ENCODE measurements at regions not wholly inside any gene's neighbourhood (a gene's known extent, or its start where the extent isn't known, plus 50 kb on each side); places are given as distances from the start of the nearest gene placed in this dataset.

DNA sequence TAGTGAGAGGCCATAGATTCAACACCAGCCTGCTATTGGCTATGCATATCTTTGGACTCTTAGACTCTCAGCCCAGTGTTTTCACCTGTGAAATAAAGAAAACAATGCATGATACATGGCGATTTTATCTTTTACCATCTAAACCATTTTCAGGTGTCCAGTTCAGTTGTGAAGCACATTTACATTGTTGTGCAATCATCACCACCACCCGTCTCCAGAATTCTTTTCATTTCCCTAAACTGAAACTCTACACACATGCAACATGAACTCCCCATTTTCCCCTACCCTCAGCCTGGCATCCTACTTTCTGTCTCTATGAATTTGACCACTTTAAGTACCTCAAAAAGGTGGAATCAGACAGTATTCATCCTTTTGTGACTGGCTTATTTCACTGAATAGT, 420.6 kb downstream of the MED10 start:
- Histone ChIP-seq H3K79me2 (ENCODE audit: insufficient read depth, low read length) (no peaks in the 10 kb centered on the region), H3K9ac (ENCODE audit: low read length) (no peak overlapping the region), H3K36me3 (ENCODE audit: insufficient read depth, low read length) (no peaks in the 10 kb centered on the region; the same call in 1 of the 2 replicates), H3K4me1 (ENCODE audit: insufficient read depth, low read length, severe bottlenecking) (no peaks in the 10 kb centered on the region), H3K9me3 (ENCODE audit: low read length) (0 out of 2 replicates have a peak, but pooled peaks cover 2% of the 10 kb centered on the region), H3K27me3 (ENCODE audit: insufficient read depth, low read length) (no peaks in the 10 kb centered on the region; the same call in 1 of the 2 replicates), H2AFZ (ENCODE audit: low read length) (no peak overlapping the region), H3K27ac (ENCODE audit: low read depth, low read length, poor library complexity, severe bottlenecking) (no peak overlapping the region), H4K20me1 (ENCODE audit: insufficient read depth, low read length) (no peaks in the 10 kb centered on the region), H3K4me3 (ENCODE audit: low read depth, low read length, poor library complexity, severe bottlenecking) (no peak overlapping the region), H3K9me2 (ENCODE audit: low read depth, low read length) (no peaks in the 10 kb centered on the region), H3F3A (ENCODE audit: insufficient read depth, low read length) (no peaks in the 10 kb centered on the region), H3K4me2 (ENCODE audit: low read length) (no peak overlapping the region)
- TF ChIP-seq EZH2 (IDR thresholded peaks at IDR 0.05; ENCODE audit: borderline replicate concordance, low read length) = no peak
- TF ChIP-seq, protein P1, sequence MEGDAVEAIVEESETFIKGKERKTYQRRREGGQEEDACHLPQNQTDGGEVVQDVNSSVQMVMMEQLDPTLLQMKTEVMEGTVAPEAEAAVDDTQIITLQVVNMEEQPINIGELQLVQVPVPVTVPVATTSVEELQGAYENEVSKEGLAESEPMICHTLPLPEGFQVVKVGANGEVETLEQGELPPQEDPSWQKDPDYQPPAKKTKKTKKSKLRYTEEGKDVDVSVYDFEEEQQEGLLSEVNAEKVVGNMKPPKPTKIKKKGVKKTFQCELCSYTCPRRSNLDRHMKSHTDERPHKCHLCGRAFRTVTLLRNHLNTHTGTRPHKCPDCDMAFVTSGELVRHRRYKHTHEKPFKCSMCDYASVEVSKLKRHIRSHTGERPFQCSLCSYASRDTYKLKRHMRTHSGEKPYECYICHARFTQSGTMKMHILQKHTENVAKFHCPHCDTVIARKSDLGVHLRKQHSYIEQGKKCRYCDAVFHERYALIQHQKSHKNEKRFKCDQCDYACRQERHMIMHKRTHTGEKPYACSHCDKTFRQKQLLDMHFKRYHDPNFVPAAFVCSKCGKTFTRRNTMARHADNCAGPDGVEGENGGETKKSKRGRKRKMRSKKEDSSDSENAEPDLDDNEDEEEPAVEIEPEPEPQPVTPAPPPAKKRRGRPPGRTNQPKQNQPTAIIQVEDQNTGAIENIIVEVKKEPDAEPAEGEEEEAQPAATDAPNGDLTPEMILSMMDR (IDR thresholded peaks at IDR 0.05; ENCODE audit: low read length) = no peak

DNA sequence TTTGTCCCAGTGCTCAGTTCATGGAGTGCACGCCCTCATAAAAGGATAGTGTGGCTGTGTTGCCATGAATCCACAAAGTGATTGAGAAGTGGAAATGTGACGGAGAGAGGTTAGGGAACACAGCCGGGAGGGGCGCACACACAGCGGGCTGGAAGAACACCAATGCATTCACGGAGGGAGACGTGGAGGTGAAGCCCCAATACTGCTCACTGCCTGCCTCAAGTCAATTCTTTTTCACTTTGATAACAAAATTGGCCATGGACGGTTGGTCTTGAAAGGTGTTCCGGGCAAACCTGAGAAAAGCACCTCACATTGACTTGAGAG, 424.1 kb downstream of the MED10 start:
- H3K4me3 ChIP-seq (ENCODE audit: low read depth, low read length, poor library complexity, severe bottlenecking) = no peak overlapping the region
- no peaks in the 10 kb centered on the region; the same call in 1 of the 2 replicates for H3K27me3 ChIP-seq (ENCODE audit: insufficient read depth, low read length)
- 0 out of 2 replicates have a peak, but pooled peaks cover 2% of the 10 kb centered on the region for H3K9me3 ChIP-seq (ENCODE audit: low read length)
- no peaks in the 10 kb centered on the region for H3F3A ChIP-seq (ENCODE audit: insufficient read depth, low read length)
- no peak overlapping the region for H3K9ac ChIP-seq (ENCODE audit: low read length)
- H3K9me2 ChIP-seq (ENCODE audit: low read depth, low read length) = no peaks in the 10 kb centered on the region
- no peaks in the 10 kb centered on the region for H3K79me2 ChIP-seq (ENCODE audit: insufficient read depth, low read length)
- H3K4me1 ChIP-seq (ENCODE audit: insufficient read depth, low read length, severe bottlenecking) = no peaks in the 10 kb centered on the region
- no peak overlapping the region for H3K27ac ChIP-seq (ENCODE audit: low read depth, low read length, poor library complexity, severe bottlenecking)
- H3K36me3 ChIP-seq (ENCODE audit: insufficient read depth, low read length) = no peaks in the 10 kb centered on the region; the same call in 1 of the 2 replicates
- H2AFZ ChIP-seq (ENCODE audit: low read length) = no peak overlapping the region
- TF ChIP-seq, protein P1 (IDR thresholded peaks at IDR 0.05; ENCODE audit: low read length) = no peak
- TF ChIP-seq EZH2 (IDR thresholded peaks at IDR 0.05; ENCODE audit: borderline replicate concordance, low read length) = no peak
- no peaks in the 10 kb centered on the region for H4K20me1 ChIP-seq (ENCODE audit: insufficient read depth, low read length)
- H3K4me2 ChIP-seq (ENCODE audit: low read length) = no peak overlapping the region

DNA sequence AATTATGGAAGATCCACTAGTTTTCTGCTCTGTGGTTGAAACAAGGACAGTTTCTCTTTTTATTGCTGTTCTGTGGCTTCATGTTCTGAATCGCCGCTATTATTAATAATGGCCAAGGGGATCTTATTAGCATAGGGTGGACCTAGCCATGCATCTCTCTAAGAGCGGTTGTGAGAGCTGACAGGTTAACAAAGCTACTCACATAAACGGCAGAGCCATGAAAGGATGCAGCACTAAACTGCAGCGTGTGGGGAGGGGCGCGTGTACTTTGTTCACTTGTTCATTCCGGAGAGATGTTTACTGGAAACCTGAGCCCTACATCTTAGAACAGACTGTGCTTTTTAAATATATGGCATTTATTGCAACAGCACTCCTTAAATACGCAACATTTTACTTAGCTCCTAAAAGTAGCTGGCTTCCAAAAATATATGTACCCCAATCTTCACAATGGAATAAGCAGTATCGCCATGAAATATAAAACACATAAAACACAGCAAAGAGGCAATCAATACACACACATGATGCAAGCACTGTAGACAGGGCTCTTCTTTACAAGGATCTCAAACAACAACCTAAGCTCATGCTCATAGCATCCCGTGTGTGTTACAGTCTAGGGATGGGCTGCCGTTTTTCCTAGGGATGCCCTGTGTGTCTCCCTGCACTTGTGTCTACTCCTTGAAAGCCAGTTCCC, 424.6 kb downstream of the MED10 start:
- no peak overlapping the region for H2AFZ ChIP-seq (ENCODE audit: low read length)
- no peaks in the 10 kb centered on the region; the same call in 1 of the 2 replicates for H3K27me3 ChIP-seq (ENCODE audit: insufficient read depth, low read length)
- H3K4me2 ChIP-seq (ENCODE audit: low read length) = no peak overlapping the region
- H3K4me3 ChIP-seq (ENCODE audit: low read depth, low read length, poor library complexity, severe bottlenecking) = no peak overlapping the region
- TF ChIP-seq, protein P1 (IDR thresholded peaks at IDR 0.05; ENCODE audit: low read length) = no peak
- no peak for TF ChIP-seq EZH2 (IDR thresholded peaks at IDR 0.05; ENCODE audit: borderline replicate concordance, low read length)
- H3K9me2 ChIP-seq (ENCODE audit: low read depth, low read length) = no peaks in the 10 kb centered on the region
- H3K36me3 ChIP-seq (ENCODE audit: insufficient read depth, low read length) = no peaks in the 10 kb centered on the region; the same call in 1 of the 2 replicates
- no peaks in the 10 kb centered on the region for H3K4me1 ChIP-seq (ENCODE audit: insufficient read depth, low read length, severe bottlenecking)
- 0 out of 2 replicates have a peak, but pooled peaks cover 2% of the 10 kb centered on the region for H3K9me3 ChIP-seq (ENCODE audit: low read length)
- H3K9ac ChIP-seq (ENCODE audit: low read length) = no peak overlapping the region
- no peaks in the 10 kb centered on the region for H3K79me2 ChIP-seq (ENCODE audit: insufficient read depth, low read length)
- no peaks in the 10 kb centered on the region for H4K20me1 ChIP-seq (ENCODE audit: insufficient read depth, low read length)
- no peaks in the 10 kb centered on the region for H3F3A ChIP-seq (ENCODE audit: insufficient read depth, low read length)
- H3K27ac ChIP-seq (ENCODE audit: low read depth, low read length, poor library complexity, severe bottlenecking) = no peak overlapping the region
